Spleen (tissue), 8 donors: ENCODE measurements at regions not wholly inside any gene's neighbourhood (a gene's known extent, or its start where the extent isn't known, plus 50 kb on each side); places are given as distances from the start of the nearest gene placed in this dataset.

Source experiments
- DNase-seq: peaks from one replicate; pipeline ENCODE4 v3.0.0-alpha.2; 2020
- H3K27ac ChIP-seq, 8 donors: fragments of 200-600 bp; sonication (generic) in 7 of 8; 1 replicate in 4 of 8; 2 replicates in 4 of 8; pipeline versions ENCODE4 v1.5.0 to v1.8.0; 2016 to 2021; ENCODE audit warnings: inconsistent platforms in 4 of 8, mild to moderate bottlenecking in 4 of 8, moderate library complexity in 1 of 8
- H3K27me3 ChIP-seq, 7 donors: fragments of 200-600 bp; sonication (generic) in 6 of 7; replicated peaks in 1 of 7; 1 replicate in 4 of 7; 2 replicates in 3 of 7; pipeline versions ENCODE4 v1.5.0 to v1.8.0; 2016 to 2021; ENCODE audit warnings: inconsistent platforms in 3 of 7, mild to moderate bottlenecking in 1 of 7
- H3K36me3 ChIP-seq, 6 donors: fragments of 200-600 bp; sonication (generic) in 5 of 6; 1 replicate in 4 of 6; 2 replicates in 2 of 6; pipeline versions ENCODE4 v1.5.0 to v1.8.0; 2016 to 2021; ENCODE audit warnings: inconsistent platforms in 2 of 6
- H3K4me1 ChIP-seq, 6 donors: fragments of 200-600 bp; sonication (generic) in 5 of 6; 1 replicate in 3 of 6; 2 replicates in 3 of 6; pipeline versions ENCODE4 v1.5.0 to v1.8.0; 2016 to 2021; ENCODE audit warnings: inconsistent platforms in 3 of 6
- H3K4me3 ChIP-seq, 8 donors: fragments of 200-600 bp; sonication (generic) in 7 of 8; 1 replicate in 4 of 8; 2 replicates in 4 of 8; pipeline versions ENCODE4 v1.5.0 to v1.8.0; 2016 to 2021; ENCODE audit warnings: inconsistent platforms in 4 of 8, mild to moderate bottlenecking in 4 of 8, moderate library complexity in 2 of 8
- H3K9me3 ChIP-seq, 8 donors: fragments of 200-600 bp; sonication (generic) in 7 of 8; 1 replicate in 4 of 8; 2 replicates in 4 of 8; pipeline versions ENCODE4 v1.5.0 to v1.8.0; 2016 to 2021; ENCODE audit warnings: inconsistent platforms in 4 of 8
- CTCF ChIP-seq, 11 experiments: fragments of 200-600 bp in 7 of 11; fragments of 450-650 bp in 4 of 11; sonication (generic) in 4 of 11; IDR thresholded peaks in 8 of 11; conservative IDR thresholded peaks in 3 of 11; 1 replicate in 7 of 11; 2 replicates in 4 of 11; pipeline versions ENCODE4 v1.4.0 to v1.8.0; 2016 to 2021; ENCODE audit warnings: antibody characterized with exemption in 11 of 11, inconsistent platforms in 4 of 11, mild to moderate bottlenecking in 1 of 11
- POLR2A ChIP-seq, 3 donors: fragments of 450-650 bp; IDR thresholded peaks; one replicate each; pipeline ENCODE4 v1.5.1; 2017; ENCODE audit warnings: antibody characterized with exemption in 3 of 3, mild to moderate bottlenecking in 1 of 3
- POLR2AphosphoS5 ChIP-seq, 3 donors: sonication (generic); formaldehyde crosslinking; IDR thresholded peaks; one replicate each; pipeline ENCODE4 v1.5.1; 2017; ENCODE audit warnings: antibody characterized with exemption in 3 of 3
- intact Hi-C: fragments of 100-400 bp; cut with DNase I; formaldehyde crosslinking; loops from one replicate; pipeline ENCODE4 v1.15.0; 2023; ENCODE audit warnings: low total_unique reads
- donor health status: DM: no; HTN: no; CAD: no; lungs with moderate emphysema.
- donor health status: DM: no; HTN: no; CAD: no.
- donor health status: DM: no; HTN: no; CAD: no.
- donor health status: DM: yes; HTN: yes; CAD: no.

- H3K9me3 ChIP-seq: peaks cover 0 to 72% (median 61%) of the 10 kb centered on the region in 8 donors
- intact Hi-C loops: no loop called here
- no peaks in the 10 kb centered on the region for H3K27me3 ChIP-seq
- no peak overlapping the region for H3K27ac ChIP-seq
- no peak for DNase-seq
- no peaks in the 10 kb centered on the region for H3K36me3 ChIP-seq
- H3K4me3 ChIP-seq: no peak overlapping the region
- no peaks in the 10 kb centered on the region for H3K4me1 ChIP-seq
- TF ChIP-seq CTCF (IDR thresholded peaks at IDR 0.05 in 8 of 11, conservative IDR thresholded peaks at IDR 0.05 in 3 of 11) (no peak), POLR2A (IDR thresholded peaks at IDR 0.05) (no peak), POLR2AphosphoS5 (IDR thresholded peaks at IDR 0.05) (no peak)
These were observed 51.2 kb upstream of the CCK start for GRCh38 chr3:42317137-42317536.
